Putamen (tissue), 1 donor: ENCODE measurements at regions not wholly inside any gene's neighbourhood (a gene's known extent, or its start where the extent isn't known, plus 50 kb on each side); places are given as distances from the start of the nearest gene placed in this dataset.

Experiments used
- DNase-seq: peaks from one replicate; pipeline ENCODE4 v3.0.0-alpha.2; 2016; ENCODE audit warnings: low spot score

- no peak for DNase-seq
Observed at GRCh38 chr5:67414712-67415111, 218.1 kb upstream of the CD180 start.

GRCh38 chr5:67413721-67414120 lies 217.1 kb upstream of the CD180 start:
- DNase-seq = no peak

- no peak for DNase-seq
Observed at GRCh38 chr5:67409126-67409777, 212.7 kb upstream of the CD180 start.

GRCh38 chr5:67407979-67408378 lies 211.4 kb upstream of the CD180 start:
- no peak for DNase-seq

- DNase-seq = no peak
Observed at GRCh38 chr5:67405755-67406154, 209.2 kb upstream of the CD180 start.

GRCh38 chr5:67405101-67405364 lies 208.4 kb upstream of the CD180 start:
- no peak for DNase-seq

- no peak for DNase-seq
Observed at GRCh38 chr5:67404256-67405100, 207.9 kb upstream of the CD180 start.

- DNase-seq = no peak
Observed at GRCh38 chr5:67402526-67402925, 205.9 kb upstream of the CD180 start.

- DNase-seq = no peak
Observed at GRCh38 chr5:67401172-67401571, 204.6 kb upstream of the CD180 start.

GRCh38 chr5:67400752-67401151 lies 204.2 kb upstream of the CD180 start:
- no peak for DNase-seq

- peak; percentile 50 for DNase-seq
Observed at GRCh38 chr5:67395790-67396418, 199.3 kb upstream of the CD180 start.

GRCh38 chr5:67393211-67393610 lies 196.6 kb upstream of the CD180 start:
- no peak for DNase-seq

GRCh38 chr5:67390935-67391334 lies 194.3 kb upstream of the CD180 start:
- no peak for DNase-seq

- no peak for DNase-seq
Observed at GRCh38 chr5:67383451-67383850, 186.9 kb upstream of the CD180 start.

- DNase-seq = no peak
Observed at GRCh38 chr5:67381236-67381880, 184.8 kb upstream of the CD180 start.

- no peak for DNase-seq
Observed at GRCh38 chr5:67380431-67380830, 183.8 kb upstream of the CD180 start.

- DNase-seq = no peak
Observed at GRCh38 chr5:67379753-67380152, 183.2 kb upstream of the CD180 start.

- DNase-seq = no peak
Observed at GRCh38 chr5:67378256-67378655, 181.7 kb upstream of the CD180 start.

GRCh38 chr5:67377631-67378030 lies 181.0 kb upstream of the CD180 start:
- DNase-seq = peak; percentile 10

GRCh38 chr5:67375606-67376005 lies 179.0 kb upstream of the CD180 start:
- DNase-seq = no peak

GRCh38 chr5:67374378-67374777 lies 177.8 kb upstream of the CD180 start:
- DNase-seq = no peak

GRCh38 chr5:67373518-67373917 lies 176.9 kb upstream of the CD180 start:
- DNase-seq = no peak

GRCh38 chr5:67372887-67373286 lies 176.3 kb upstream of the CD180 start:
- no peak for DNase-seq
